ENCODE measurements at regions not wholly inside any gene's neighbourhood (a gene's known extent, or its start where the extent isn't known, plus 50 kb on each side); places are given as distances from the start of the nearest gene placed in this dataset.

GRCh38 chr1:38716229-38716628 lies 143.3 kb downstream of the RRAGC start:
- POLR2A ChIA-PET = no interaction called here
- CTCF ChIA-PET = no interaction called here
- DNase-seq (ENCODE audit: low read depth, low spot score) = no peak
- TF ChIP-seq CTCF (IDR thresholded peaks at IDR 0.05; ENCODE audit: insufficient read depth, low read length, missing control alignments) = no peak
- H3K4me3 ChIP-seq (ENCODE audit: low read depth, low read length) = no peak overlapping the region

GRCh38 chr1:38715415-38715814 lies 144.2 kb downstream of the RRAGC start:
- H3K4me3 ChIP-seq (ENCODE audit: low read depth, low read length) = no peak overlapping the region
- ChIA-PET CTCF (no interaction called here), POLR2A (no interaction called here)
- DNase-seq (ENCODE audit: low read depth, low spot score) = no peak
- TF ChIP-seq CTCF (IDR thresholded peaks at IDR 0.05; ENCODE audit: insufficient read depth, low read length, missing control alignments) = no peak

- ChIA-PET POLR2A (no interaction called here), CTCF (no interaction called here)
- H3K4me3 ChIP-seq (ENCODE audit: low read depth, low read length) = no peak overlapping the region
- TF ChIP-seq CTCF (IDR thresholded peaks at IDR 0.05; ENCODE audit: insufficient read depth, low read length, missing control alignments) = no peak
- no peak for DNase-seq (ENCODE audit: low read depth, low spot score)
These were observed 147.5 kb downstream of the RRAGC start for GRCh38 chr1:38712046-38712445.

GRCh38 chr1:38708701-38709258 lies 150.8 kb downstream of the RRAGC start:
- no peak for DNase-seq (ENCODE audit: low read depth, low spot score)
- CTCF ChIA-PET = no interaction called here
- H3K4me3 ChIP-seq (ENCODE audit: low read depth, low read length) = no peak overlapping the region
- POLR2A ChIA-PET = no interaction called here
- TF ChIP-seq CTCF (IDR thresholded peaks at IDR 0.05; ENCODE audit: insufficient read depth, low read length, missing control alignments) = no peak

- no peak overlapping the region for H3K4me3 ChIP-seq (ENCODE audit: low read depth, low read length)
- no peak for TF ChIP-seq CTCF (IDR thresholded peaks at IDR 0.05; ENCODE audit: insufficient read depth, low read length, missing control alignments)
- ChIA-PET POLR2A (no interaction called here), CTCF (no interaction called here)
- no peak for DNase-seq (ENCODE audit: low read depth, low spot score)
These were observed 158.5 kb downstream of the RRAGC start for GRCh38 chr1:38701088-38701487.

- no peak overlapping the region for H3K4me3 ChIP-seq (ENCODE audit: low read depth, low read length)
- DNase-seq (ENCODE audit: low read depth, low spot score) = no peak
- POLR2A ChIA-PET = no interaction called here
- TF ChIP-seq CTCF (IDR thresholded peaks at IDR 0.05; ENCODE audit: insufficient read depth, low read length, missing control alignments) = no peak
- CTCF ChIA-PET = no interaction called here
These were observed 159.5 kb downstream of the RRAGC start for GRCh38 chr1:38700077-38700470.
